ENCODE measurements at regions not wholly inside any gene's neighbourhood (a gene's known extent, or its start where the extent isn't known, plus 50 kb on each side); places are given as distances from the start of the nearest gene placed in this dataset.
"Not testable (repeated sequence)": the region's sequence is repeated elsewhere in the genome, so short reads cannot be mapped to it uniquely, and the experiment has no call there.

DNA sequence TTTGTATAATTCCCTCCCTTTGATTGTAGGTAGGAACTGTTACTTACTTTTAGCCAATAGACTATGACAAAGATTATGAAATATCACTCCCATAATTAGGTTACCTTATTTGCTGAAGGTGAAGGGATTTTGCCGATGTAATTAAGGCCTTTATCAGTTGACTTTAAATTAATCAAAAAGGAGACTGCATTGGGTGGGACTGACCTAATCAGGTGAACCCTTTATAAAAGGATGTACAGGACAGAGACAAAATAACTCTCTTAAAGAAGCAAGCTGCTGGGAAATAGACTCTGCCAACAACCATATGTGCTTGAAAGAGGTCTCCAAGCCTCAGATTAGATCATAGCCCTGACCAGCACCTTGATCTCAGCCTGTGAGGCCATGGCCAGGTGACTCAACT lies 167.6 kb downstream of the SOX3 start:
- DNase-seq (ENCODE audit: low read depth): no peak

GRCh38 chrX:140318296-140318695 lies 186.6 kb downstream of the SOX3 start:
- no peak for DNase-seq (ENCODE audit: low read depth)

DNA sequence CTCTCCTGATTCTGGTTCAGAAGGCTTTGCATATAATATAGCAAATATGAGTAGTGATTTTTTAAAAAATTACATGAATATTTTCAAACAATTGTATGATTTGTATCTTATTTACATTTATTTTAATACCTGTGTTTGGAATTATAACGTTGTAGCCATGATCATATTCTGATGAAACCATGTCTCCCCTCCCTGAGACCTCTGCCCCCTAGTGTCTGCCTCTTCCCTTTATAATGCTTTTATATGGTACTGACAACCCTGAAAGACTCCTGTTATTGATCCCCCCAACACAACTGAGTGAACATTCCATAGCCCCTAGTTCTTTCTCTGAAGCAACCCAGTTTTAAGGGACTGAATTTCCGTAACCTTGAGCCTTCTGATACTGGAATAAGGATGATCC lies 187.4 kb downstream of the SOX3 start:
- DNase-seq (ENCODE audit: low read depth): no peak

DNA sequence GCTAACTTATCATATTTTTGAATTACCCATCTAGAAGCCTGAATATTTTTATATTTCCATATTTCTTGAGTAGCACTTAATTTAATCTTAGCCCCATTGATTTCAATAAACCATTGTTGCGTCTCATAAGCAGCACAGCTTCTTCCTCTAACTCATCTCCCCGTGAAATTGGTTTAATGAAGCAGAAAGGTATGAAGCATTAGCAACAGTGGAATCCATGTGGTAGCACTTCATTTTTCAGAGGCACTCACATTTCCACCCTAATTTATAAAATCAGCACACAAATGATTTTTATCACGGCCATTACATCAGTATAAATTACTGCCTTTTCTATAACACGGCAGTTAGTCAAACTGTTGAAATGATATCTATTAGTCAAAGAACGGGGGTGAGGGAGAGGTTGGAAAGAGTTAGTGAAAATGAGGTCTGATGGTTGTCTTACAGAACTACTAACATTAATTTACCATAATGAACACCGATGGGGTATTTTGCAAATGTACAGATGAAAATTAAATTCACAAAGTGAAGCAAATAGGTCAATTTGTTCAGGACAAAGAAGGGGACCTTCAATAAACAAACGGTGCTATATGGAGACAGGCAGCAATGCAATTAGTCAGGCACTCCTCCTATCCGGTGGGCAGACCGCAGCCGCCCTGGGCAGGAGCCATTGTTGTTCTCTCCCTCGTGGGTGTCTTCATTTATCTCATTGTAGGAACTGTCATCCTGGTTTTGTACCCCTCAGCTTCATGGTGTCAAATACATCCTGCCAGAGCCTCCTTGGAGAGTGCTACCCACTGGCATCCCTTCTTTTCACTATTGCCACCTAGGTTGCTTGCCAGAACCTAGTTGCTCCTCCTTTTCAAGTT lies 205.7 kb downstream of the SOX3 start:
- DNase-seq (ENCODE audit: low read depth): no peak

- no peak for DNase-seq (ENCODE audit: low read depth)
These were observed 207.6 kb downstream of the SOX3 start for GRCh38 chrX:140297273-140297672.

DNA sequence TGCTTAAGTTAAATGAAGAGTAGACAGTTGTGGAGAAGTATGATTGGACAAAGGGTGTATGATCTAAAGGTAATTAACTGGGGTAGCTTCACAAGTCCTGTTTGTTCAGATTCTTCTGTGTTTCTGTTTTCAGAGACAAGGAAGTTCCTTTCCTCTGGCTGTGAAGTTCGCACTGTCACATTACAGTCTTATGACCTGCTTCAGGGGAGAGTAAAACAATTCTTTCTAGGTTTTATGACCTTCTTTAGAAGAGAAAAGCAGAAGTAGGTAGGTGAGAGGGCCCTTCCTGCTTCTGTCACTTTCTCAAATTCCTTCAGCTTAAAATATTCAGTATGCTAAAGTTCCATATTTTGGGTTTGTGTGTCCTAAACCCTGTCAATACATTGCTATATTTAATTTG lies 211.9 kb downstream of the SOX3 start:
- no peak for DNase-seq (ENCODE audit: low read depth)

DNA sequence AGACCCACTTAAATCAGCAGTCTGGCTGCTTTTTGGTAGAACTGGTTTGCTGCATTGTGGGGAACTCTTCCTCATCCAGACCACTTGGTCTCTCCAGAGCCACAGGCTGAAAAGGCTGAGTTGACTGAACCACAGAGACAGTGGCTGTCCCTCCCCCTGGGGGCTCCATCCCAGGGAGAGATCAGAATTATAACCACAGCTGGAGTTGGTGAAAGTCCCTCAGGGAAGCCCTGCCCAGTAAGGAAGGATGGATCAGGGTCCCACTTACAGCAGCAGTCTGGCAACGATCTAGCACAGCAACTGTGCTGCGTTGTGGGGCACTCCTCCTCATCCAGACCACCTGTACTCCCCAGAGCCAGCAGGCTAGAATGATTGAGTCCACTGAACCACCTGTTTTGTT lies 212.7 kb downstream of the SOX3 start:
- no peak for DNase-seq (ENCODE audit: low read depth)

DNA sequence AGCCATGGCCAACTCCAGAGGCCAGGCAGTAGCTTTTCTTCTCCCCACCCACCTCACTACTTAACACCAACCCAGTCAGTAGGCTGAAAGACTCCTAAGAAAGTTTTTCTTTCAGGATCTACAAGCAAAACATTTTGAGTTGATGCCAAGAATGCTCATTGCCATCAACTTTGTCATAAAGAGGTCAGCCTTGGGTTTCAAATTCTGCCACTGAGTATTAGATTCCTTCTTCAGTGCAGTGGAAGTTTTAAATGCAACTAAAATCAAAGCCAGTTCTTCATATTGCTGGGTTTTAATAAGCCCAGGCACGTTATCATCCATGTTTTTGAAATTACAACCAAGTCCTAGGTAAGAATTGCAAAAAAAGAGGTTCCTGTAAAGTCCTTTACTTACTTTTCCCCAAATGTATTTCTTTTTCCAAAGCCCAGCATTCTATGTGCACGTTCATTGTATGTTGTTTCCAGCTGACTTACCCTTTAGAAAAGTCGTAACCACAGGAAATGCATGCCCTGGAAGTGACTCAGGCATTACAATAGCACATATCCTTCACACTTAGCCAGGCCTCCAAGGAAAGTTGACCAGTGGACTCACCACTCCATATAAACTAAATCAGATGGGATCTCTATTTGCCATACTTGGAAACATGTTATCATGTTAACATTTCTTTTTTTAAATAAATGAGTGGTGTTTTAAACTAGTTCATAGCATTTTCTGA lies 229.9 kb downstream of the SOX3 start:
- no peak for DNase-seq (ENCODE audit: low read depth)

DNA sequence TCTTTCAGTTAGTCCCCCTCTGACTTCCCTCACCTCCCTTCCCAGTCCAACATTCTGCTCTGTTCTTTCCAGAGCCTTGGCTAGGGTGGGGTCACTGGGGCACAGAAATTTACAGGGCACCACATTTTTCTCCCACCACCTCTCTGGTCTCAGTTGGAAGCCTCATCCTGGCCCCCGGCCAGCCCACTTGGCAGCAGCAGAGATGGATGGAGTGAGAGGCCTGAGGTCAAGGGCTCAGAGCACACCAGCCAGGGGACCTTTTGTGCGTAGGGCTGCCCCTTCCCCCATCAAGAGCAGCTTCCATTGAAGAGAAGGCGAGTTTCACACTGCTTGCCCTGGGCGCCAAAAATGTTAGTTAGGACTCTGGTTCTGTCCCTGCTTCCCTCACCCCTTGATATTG lies 230.9 kb downstream of the SOX3 start:
- DNase-seq (ENCODE audit: low read depth): no peak

- DNase-seq (ENCODE audit: low read depth): no peak
These were observed 254.5 kb downstream of the SOX3 start for GRCh38 chrX:140250391-140250790.

GRCh38 chrX:140249088-140249487 lies 255.8 kb downstream of the SOX3 start:
- no peak for DNase-seq (ENCODE audit: low read depth)

DNA sequence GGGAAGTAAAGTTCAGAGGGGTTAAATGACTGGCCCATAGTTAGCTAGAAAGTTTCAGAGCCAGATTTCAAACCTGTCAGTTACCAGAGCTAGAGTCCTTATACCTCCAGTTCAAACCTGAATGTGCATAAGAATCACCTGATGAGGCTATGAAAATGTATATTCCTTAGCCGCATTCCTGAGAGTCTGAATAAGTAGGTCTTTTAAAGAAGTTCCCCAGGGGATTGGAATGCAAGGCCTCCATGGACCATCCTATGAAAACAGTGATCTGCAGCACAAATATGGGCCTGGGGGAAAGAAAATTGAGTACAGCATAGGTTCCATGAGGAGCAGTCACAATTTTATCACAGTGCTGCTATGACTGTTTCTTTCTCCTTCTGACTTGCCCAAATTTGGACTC lies 263.9 kb upstream of the CXorf66 start:
- no peak for DNase-seq (ENCODE audit: low read depth)

GRCh38 chrX:140226037-140226436 lies 260.7 kb upstream of the CXorf66 start:
- not testable (repeated sequence) for DNase-seq (ENCODE audit: low read depth)

GRCh38 chrX:140215894-140216293 lies 250.6 kb upstream of the CXorf66 start:
- DNase-seq (ENCODE audit: low read depth): not testable (repeated sequence)

GRCh38 chrX:140214518-140214917 lies 249.2 kb upstream of the CXorf66 start:
- DNase-seq (ENCODE audit: low read depth): not testable (repeated sequence)

DNA sequence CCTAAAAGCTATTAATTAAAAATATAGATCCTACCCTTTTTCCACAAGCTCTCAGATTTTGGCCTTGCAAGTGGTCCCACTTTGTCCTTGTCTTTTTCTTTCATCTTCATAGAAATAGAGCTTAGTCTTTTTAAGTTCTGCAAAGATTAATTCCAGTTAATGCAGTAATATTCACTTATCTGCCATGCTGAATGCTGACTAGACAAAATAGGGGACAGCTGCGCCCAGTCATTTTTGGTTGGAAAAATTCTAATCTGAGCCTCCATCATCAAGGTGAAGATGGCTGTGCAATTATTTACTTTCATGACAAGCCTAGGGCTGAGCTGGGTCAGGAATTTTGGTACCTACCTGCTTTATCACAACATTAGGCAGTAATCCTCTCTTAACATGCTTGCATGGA lies 241.3 kb upstream of the CXorf66 start:
- no peak for DNase-seq (ENCODE audit: low read depth)

DNA sequence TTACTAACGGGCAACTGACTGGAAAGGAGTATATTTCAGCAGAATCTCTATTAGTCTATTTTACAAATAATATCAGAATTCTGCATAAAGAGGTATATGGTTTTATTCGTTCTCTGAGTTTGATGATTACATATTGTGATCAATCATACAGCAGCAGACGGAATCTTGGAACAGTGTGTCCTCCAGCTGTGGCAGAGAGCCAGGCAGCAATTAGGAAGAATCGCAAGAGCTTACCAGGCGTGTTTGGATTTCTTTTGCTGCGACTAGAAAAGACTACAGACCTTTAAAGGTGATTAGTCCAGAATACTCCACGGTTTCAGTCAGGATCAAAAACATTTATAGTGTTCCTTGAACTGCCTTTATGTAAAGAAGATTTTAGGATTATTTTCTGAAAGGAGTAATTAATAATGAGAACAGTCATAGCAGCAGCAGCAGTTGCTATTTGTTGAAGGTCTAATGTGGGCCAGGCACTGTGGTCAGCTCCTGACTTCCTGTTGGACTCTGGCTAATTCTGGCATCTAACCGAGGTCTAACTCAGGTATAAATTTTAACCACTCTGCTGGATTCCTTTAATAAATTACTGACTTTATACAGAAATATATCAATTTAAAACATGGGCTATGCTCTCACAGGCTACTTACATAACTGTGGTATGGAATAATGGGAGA lies 225.3 kb upstream of the CXorf66 start:
- DNase-seq (ENCODE audit: low read depth): no peak

DNA sequence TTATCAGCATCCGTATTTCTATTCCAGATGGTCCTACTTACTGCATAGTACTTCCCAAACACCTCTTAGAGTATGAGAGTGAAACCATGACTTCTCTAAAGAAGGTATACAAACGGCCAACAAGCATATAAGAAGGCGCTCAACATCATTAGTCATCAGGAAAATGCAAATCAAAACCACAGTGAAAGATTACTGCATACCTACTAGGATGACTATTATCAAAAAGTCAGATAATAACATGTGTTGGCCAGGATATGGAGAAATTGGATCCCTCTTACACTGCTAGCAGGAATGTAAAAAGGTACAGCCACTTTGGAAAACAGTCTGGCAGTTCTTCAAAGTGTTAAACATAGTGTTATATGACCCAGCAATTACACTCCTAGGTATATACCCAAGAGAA lies 215.3 kb upstream of the CXorf66 start:
- DNase-seq (ENCODE audit: low read depth): no peak

GRCh38 chrX:140177821-140178220 lies 212.5 kb upstream of the CXorf66 start:
- no peak for DNase-seq (ENCODE audit: low read depth)

DNA sequence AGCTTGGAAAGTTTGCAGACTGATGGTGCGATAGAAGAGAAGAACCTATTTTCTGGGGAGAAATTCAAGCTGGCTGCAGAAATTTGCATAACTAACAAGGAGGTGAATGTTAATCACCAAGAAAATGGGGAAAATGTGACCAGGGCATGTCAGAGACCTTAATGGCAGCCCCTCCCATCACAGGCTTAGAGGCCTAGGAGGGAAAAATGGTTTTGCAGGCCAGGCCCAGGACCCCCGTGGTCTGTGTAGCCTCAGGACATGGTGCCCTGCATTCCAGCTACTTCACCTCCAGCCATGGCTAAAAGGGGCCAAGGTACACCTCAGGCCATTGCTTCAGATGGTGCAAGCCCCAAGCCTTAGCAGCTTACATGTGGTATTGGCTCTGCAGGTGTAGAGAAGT lies 207.1 kb upstream of the CXorf66 start:
- no peak for DNase-seq (ENCODE audit: low read depth)

GRCh38 chrX:140167551-140167950 lies 202.2 kb upstream of the CXorf66 start:
- no peak for DNase-seq (ENCODE audit: low read depth)

DNA sequence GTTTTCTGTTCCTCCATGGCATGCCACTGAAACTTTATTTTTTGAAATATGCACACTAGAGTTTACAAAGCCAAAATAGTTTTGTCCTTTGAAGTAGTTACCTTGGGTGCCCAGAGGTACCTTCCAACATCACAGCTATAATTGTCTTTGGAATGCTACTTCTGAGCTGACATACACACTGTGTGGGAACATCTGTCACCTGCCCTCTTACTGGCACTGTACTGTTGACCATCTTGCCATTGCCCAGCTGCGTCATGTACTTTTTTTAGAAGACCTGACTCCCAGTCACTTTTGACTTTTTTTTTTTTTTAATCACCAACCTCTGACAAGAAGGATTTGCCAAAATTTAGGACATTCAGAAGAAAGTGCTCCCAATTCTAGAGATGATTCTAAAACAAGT lies 200.5 kb upstream of the CXorf66 start:
- no peak for DNase-seq (ENCODE audit: low read depth)

DNA sequence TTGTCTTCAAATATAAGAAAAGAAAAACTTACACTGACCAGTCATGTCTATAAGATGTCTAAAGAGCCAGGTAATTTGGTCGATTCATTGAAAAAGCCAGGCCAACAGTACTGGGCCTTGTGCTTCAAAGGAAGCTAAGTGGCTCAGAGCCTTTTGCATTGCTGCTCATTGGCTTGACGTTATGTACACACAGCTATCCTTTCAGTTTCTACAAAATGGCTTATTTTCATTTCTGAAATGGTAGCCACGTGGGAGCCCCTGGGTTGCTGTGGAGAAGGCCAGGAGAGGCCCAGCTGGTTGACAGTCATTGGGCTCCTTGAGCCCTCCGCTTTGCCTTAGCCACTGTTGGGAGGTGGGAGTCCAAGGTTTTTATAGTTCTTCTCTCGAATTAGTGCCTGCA lies 199.1 kb upstream of the CXorf66 start:
- no peak for DNase-seq (ENCODE audit: low read depth)

Data from activated T-helper 1 cell treated with Interleukin-2 at 50 U/mL for 16 hours (primary cell).